ENCODE measurements at regions not wholly inside any gene's neighbourhood (a gene's known extent, or its start where the extent isn't known, plus 50 kb on each side); places are given as distances from the start of the nearest gene placed in this dataset.

DNA sequence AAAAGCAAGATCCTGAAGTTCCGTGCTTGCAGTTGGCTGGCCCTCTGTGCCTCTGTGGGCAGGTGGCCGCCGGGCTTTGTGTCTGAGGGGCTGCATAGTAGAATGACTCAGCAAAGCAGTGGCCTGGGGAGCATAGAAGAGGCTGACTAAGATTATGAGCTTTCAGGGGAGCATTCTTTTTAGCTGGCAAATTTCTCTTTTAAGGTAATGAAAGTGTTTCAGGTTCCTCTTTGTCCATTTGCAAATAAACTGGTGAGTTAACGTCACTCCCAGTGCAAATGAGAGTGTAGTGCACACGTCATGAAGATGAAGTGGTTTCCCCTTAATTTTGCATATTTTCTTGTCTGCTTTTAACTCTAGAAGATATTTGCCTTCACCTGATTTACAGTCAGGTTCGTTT is 98.6 kb downstream of the BCL2L11 start:
- no peak for DNase-seq

GRCh38 chr2:111219734-111220505 is 99.2 kb downstream of the BCL2L11 start:
- no peak for DNase-seq

- no peak for DNase-seq
Measured at GRCh38 chr2:111220962-111221361, 100.2 kb downstream of the BCL2L11 start.

DNA sequence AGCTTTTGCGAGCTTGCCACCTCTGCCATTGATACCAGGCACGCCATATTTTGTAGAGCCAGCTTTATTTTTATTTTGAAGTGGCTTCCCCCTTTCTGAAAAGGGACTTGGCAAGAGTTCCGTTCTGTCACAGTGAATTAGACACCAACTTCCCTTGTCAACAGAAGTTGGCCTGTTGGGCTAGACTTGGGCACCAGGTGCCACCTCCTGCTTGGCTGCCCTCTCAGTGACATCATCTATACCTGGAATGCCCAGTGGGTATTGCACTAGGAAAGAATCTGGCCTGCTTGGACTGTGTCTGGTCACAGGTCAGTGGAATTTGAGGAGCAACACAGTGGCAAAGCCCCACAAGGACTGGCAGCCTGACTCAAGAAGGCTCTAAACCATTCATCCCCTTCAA is 101.0 kb downstream of the BCL2L11 start:
- DNase-seq = no peak

DNA sequence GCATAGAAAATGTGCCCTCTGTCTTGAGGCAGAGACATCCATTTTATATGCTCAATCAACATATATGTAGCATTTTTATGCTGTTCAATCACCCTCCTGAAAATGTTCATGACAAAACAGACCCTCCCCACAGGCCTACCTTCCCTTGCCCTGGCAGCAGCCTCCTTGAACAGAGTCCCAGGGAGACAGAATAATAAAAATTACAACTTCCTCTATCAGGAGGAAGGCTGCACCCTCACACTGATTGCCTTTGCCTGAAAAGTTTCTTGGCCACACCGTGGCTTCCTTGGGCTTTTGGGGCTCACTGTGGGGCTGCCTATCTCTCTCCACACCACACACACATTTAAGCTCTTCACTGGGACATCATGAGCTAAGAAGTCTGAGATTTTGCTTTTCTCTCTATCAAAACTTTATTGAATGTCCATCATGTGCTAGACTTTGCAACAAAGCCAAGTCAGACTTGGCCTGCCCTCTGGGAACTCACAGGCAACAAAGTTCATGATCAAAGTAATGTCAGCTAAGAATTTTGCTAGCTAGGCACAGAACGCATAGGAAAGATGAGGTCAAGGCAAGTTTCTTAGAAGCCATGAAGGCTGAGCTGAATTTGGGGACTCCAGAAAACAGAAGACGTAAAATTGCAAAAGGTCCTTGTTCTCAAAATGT is 101.6 kb downstream of the BCL2L11 start:
- DNase-seq = no peak

GRCh38 chr2:111225856-111226255 is 105.1 kb downstream of the BCL2L11 start:
- DNase-seq = no peak

GRCh38 chr2:111226876-111227700 is 106.4 kb downstream of the BCL2L11 start:
- no peak for DNase-seq

DNA sequence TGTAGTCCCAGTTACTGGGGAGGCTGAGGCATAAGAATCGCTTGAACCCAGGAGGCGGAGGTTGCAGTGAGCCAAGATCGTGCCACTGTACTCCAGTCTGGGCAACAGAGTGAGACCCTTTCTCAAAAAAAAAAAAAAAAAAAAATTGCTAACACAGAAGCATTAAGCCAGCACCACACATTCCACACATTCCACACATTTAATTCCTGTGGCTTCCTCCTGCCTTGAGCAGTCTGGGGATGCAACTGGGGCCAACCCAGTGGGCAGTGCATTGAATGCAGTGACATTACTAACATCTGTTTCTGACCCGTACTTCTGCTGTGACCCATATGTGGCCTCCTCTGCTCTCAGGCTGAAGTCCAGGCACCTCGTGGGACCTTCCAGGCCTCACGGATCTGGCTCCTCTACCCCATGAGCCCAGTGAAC is 107.0 kb downstream of the BCL2L11 start:
- no peak for DNase-seq

DNA sequence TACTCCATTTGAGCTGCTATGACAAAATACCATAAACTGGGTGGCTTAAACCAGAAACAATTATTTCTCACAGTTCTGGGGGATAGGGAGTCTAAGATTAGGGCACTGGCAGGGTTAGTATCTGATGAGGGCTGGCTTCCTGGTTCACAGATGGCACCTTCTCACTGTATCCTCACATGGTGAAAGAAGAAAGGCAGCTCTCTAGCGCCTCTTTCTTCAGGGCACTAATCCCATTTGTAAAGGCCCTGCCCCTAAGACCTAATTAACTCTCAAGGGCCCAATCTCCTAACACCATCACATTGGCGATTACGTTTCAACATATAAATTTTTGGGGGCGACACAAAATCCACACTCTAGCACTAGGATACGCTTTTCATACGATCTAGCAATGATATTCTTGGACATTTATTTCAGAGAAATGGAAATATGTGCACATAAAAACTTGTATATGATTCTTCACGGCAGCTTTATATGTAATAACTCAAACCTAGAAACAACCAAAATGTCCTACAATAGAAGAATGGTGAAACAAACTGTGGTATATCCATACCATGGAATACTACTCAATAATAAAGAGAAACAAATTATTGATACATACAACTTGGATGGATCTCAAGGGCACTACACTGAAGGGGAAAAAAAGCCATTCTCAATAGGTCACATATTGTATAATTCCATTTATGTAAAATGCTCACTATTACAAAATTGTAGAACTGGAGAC is 111.0 kb downstream of the BCL2L11 start:
- DNase-seq = no peak

DNA sequence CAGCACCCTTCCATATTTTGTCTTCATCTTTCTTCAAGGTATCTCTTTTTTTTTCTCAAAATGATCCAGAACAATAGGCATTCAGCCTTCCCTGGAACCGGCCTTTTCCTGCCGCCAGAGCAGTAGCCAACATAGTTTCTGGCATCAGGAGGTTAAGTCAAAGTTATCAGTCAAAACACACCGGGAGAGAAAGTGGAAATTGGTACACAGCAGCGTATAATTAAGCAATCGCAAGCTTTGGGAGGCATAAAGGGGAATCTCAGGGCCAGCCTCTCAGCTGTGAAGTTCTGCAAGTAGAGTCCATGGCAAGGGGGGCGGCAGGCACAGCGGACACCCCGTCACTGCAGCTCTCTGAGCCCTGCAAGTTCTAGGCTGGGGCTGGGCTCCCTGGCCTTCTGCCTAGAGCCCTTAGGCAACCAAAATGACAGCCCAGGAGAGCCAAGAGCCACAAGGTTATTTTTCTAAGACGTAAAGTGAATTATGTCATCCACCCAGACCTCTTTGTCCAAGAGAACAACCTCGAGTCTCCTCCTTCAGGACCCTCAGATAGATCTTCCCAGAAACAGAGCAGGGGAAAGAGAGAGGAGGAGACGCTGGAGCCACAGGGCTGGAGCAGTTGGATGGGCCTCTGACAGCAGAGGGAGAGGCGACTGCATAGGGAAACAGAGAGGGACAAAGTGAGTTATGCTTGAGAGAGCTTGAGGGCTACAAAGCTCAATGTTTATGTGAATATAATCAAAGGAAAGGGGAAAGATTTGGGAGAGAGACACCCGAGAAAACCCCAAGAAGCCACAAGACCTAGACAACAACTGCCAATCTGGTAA is 114.7 kb downstream of the BCL2L11 start:
- no peak for DNase-seq

DNA sequence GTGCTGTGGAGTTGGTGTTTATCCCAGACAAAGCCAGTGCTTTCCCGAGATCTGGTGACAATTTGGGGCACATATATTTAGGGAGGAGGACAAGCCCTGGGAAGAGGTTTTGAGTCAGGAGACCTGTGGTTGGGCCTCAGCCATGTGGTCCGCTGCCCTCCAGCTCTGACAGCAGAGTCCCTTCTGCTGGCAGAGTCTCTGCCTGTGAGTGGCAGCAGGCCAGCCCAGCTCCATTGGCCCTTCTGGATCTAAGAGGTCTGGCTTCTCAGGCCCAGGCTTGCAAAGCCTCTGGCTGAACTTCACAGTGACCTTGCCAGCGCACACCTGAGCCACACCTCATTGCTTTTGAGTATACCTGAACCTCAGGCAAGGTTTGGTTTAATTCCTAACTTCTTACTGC is 115.3 kb downstream of the BCL2L11 start:
- DNase-seq = peak; percentile 37

- DNase-seq = no peak
Measured at GRCh38 chr2:111238296-111238695, 117.6 kb downstream of the BCL2L11 start.

DNA sequence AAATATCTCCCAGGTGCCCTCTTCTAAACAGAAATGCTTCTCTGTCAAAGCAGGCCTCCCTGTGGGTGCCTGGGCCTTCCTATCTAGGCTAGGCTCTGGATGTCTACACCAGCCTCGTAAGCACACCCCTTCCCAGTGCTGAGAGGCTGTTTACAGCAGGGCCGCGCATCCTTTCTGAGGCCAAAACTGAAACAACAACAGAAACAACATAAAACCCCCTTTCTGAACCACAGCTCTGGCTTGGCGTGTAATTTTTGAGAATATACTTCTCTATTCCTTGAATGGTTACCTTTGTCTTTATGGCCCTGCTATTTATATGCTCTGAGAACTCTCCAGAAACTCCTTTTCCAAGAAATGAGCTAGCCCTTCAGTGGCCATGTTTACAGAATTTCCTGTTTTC is 118.4 kb downstream of the BCL2L11 start:
- no peak for DNase-seq

- DNase-seq = no peak
Measured at GRCh38 chr2:111239581-111240249, 119.0 kb downstream of the BCL2L11 start.

GRCh38 chr2:111243295-111243694 is 122.6 kb downstream of the BCL2L11 start:
- no peak for DNase-seq

GRCh38 chr2:111244864-111245263 is 124.2 kb downstream of the BCL2L11 start:
- peak; percentile 24 for DNase-seq

DNA sequence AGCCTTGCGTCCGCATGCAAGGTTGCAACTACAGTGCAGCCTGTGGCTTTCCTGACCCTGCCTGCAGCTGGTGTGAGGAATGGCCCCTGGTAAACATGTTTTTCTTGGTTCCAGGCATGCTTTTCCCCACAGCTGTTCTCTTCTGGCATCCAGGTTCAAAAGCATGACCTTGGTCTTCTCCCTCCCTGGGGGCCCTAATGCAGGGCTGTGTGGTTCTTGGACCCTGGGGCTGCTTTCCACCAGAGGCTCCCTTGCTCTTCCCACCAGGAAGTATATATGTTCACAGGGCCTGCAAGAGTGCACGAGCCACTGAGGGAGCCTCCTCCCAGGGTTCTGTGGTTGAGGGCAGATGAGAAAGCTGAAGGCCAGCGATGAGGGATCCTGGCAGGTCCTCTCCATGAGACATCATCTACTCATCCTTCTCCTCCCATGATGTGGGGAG is 125.9 kb downstream of the BCL2L11 start:
- DNase-seq = no peak

GRCh38 chr2:111247491-111247890 is 126.8 kb downstream of the BCL2L11 start:
- DNase-seq = no peak

GRCh38 chr2:111249806-111250205 is 129.1 kb downstream of the BCL2L11 start:
- no peak for DNase-seq

GRCh38 chr2:111250448-111251030 is 129.8 kb downstream of the BCL2L11 start:
- no peak for DNase-seq

GRCh38 chr2:111251711-111252110 is 131.0 kb downstream of the BCL2L11 start:
- DNase-seq = no peak

Data from NCI-H446 treated with DMSO at 0.1 percent for 48 hours (cell line).